ENCODE measurements at regions not wholly inside any gene's neighbourhood (a gene's known extent, or its start where the extent isn't known, plus 50 kb on each side); places are given as distances from the start of the nearest gene placed in this dataset.

GRCh38 chr2:57758686-57759085, 287.9 kb upstream of the VRK2 start:
- TF ChIP-seq ARID4A (CRISPR knock-in tag; IDR thresholded peaks at IDR 0.05; ENCODE audit: borderline replicate concordance) = no peak
- TF ChIP-seq ZNF75D (CRISPR knock-in tag; IDR thresholded peaks at IDR 0.05; ENCODE audit: borderline replicate concordance) = no peak
- TF ChIP-seq CREB1 (IDR thresholded peaks at IDR 0.05) = no peak
- TF ChIP-seq CREB1 (CRISPR knock-in tag; IDR thresholded peaks at IDR 0.05) = no peak
- TF ChIP-seq CTCF (CRISPR knock-in tag; IDR thresholded peaks at IDR 0.05) = no peak
- no peak for TF ChIP-seq FOXJ3 (CRISPR knock-in tag; IDR thresholded peaks at IDR 0.05; ENCODE audit: borderline replicate concordance)
- TF ChIP-seq SMAD3 (CRISPR knock-in tag; IDR thresholded peaks at IDR 0.05) = no peak
- no peak for TF ChIP-seq ZNF768 (CRISPR knock-in tag; IDR thresholded peaks at IDR 0.05)
- TF ChIP-seq TEAD2 (CRISPR knock-in tag; IDR thresholded peaks at IDR 0.05) = no peak
- no peak for TF ChIP-seq MAFK (conservative IDR thresholded peaks at IDR 0.05 in 1 of 2, IDR thresholded peaks at IDR 0.05 in 1 of 2; ENCODE audit: low read length in 2 of 2)
